DND-41 (cell line): ENCODE measurements at regions not wholly inside any gene's neighbourhood (a gene's known extent, or its start where the extent isn't known, plus 50 kb on each side); places are given as distances from the start of the nearest gene placed in this dataset.

Source experiments
- ATAC-seq: fragments of 200-7000 bp; cut with Tn5 transposase; 3 replicates; pipeline ENCODE4 v1.9.1; 2021; ENCODE audit warnings: low read depth; ENCODE audit not compliant: insufficient read depth
- DNase-seq: peaks from one replicate; pipeline ENCODE4 v3.0.0-alpha.2; 2020
- H2AFZ ChIP-seq: 2 replicates; pipeline ENCODE4 v1.6.0; 2012; ENCODE audit warnings: low read depth, low read length
- H3K27ac ChIP-seq: 2 replicates; pipeline ENCODE4 v1.5.1; 2012; ENCODE audit warnings: low read length, inconsistent platforms
- H3K27me3 ChIP-seq: fragments of 200-600 bp; sonication (generic); 2 replicates; pipeline ENCODE4 v1.6.0; 2012; ENCODE audit warnings: low read length, mild to moderate bottlenecking, inconsistent platforms; ENCODE audit not compliant: insufficient read depth, poor library complexity
- H3K36me3 ChIP-seq: 2 replicates; pipeline ENCODE4 v1.5.1; 2012; ENCODE audit warnings: low read length, inconsistent platforms; ENCODE audit not compliant: insufficient read depth
- H3K4me1 ChIP-seq: 2 replicates; pipeline ENCODE4 v1.5.1; 2012; ENCODE audit warnings: mild to moderate bottlenecking, low read length; ENCODE audit not compliant: insufficient read depth
- H3K4me2 ChIP-seq: 2 replicates; pipeline ENCODE4 v1.6.0; 2012; ENCODE audit warnings: mild to moderate bottlenecking, moderate library complexity, low read length, inconsistent platforms; ENCODE audit not compliant: insufficient read depth
- H3K4me3 ChIP-seq, 2 experiments: fragments of 200-600 bp in 1 of 2; shearing (Covaris generic) in 1 of 2; 2 replicates each; pipeline ENCODE4 v1.5.1; 2012 to 2016; ENCODE audit warnings: inconsistent platforms in 2 of 2, low read length in 2 of 2, mild to moderate bottlenecking in 2 of 2, low read depth in 1 of 2, moderate library complexity in 1 of 2
- H3K79me2 ChIP-seq: 2 replicates; pipeline ENCODE4 v1.6.0; 2012; ENCODE audit warnings: low read length, inconsistent platforms; ENCODE audit not compliant: insufficient read depth
- H3K9ac ChIP-seq: 2 replicates; pipeline ENCODE4 v1.6.0; 2012; ENCODE audit warnings: low read depth, mild to moderate bottlenecking, inconsistent platforms, low read length, moderate library complexity
- H3K9me3 ChIP-seq: 2 replicates; pipeline ENCODE4 v1.5.1; 2012; ENCODE audit warnings: low read length, moderate library complexity, mild to moderate bottlenecking, inconsistent platforms; ENCODE audit not compliant: insufficient read depth, severe bottlenecking
- H4K20me1 ChIP-seq: 2 replicates; pipeline ENCODE4 v1.6.0; 2012; ENCODE audit warnings: low read length; ENCODE audit not compliant: insufficient read depth
- CTCF ChIP-seq: IDR thresholded peaks from 2 replicates; pipeline ENCODE4 v1.5.1; 2012; ENCODE audit warnings: borderline replicate concordance, low read length, moderate library complexity, mild to moderate bottlenecking; ENCODE audit not compliant: poor library complexity, severe bottlenecking; ENCODE audit errors: extremely low read depth
- EZH2 ChIP-seq: IDR thresholded peaks from 3 replicates; pipeline ENCODE4 v1.6.1; 2012; ENCODE audit warnings: borderline replicate concordance, low read depth, mild to moderate bottlenecking, moderate library complexity, low read length, inconsistent platforms; ENCODE audit not compliant: severe bottlenecking

- H3K79me2 ChIP-seq: no peaks in the 10 kb centered on the region
Measured at GRCh38 chr14:38629412-38629811, 373.5 kb upstream of the CLEC14A start.

GRCh38 chr14:38627163-38627562, 371.3 kb upstream of the CLEC14A start:
- H2AFZ ChIP-seq: no peak overlapping the region
- no peak overlapping the region for H3K9ac ChIP-seq
- ATAC-seq (no peak), DNase-seq (no peak)
- H3K4me3 ChIP-seq: no peak overlapping the region
- H3K27me3 ChIP-seq: no peaks in the 10 kb centered on the region
- TF ChIP-seq CTCF: no peak
- no peak for TF ChIP-seq EZH2
- no peaks in the 10 kb centered on the region for H3K36me3 ChIP-seq
- H3K9me3 ChIP-seq: peaks cover 2% of the 10 kb centered on the region
- no peak overlapping the region for H3K27ac ChIP-seq
- no peaks in the 10 kb centered on the region for H4K20me1 ChIP-seq
- H3K79me2 ChIP-seq: no peaks in the 10 kb centered on the region
- H3K4me1 ChIP-seq: no peaks in the 10 kb centered on the region
- H3K4me2 ChIP-seq: no peak overlapping the region

More at GRCh38 chr14:38629412-38629811, 373.5 kb upstream of the CLEC14A start:
- H3K27me3 ChIP-seq: no peaks in the 10 kb centered on the region
- H3K9ac ChIP-seq: no peak overlapping the region
- no peaks in the 10 kb centered on the region for H4K20me1 ChIP-seq
- H3K4me3 ChIP-seq: no peak overlapping the region
- DNase-seq (no peak), ATAC-seq (no peak)
- H3K9me3 ChIP-seq: peaks cover 2% of the 10 kb centered on the region
- H2AFZ ChIP-seq: no peak overlapping the region
- no peak overlapping the region for H3K4me2 ChIP-seq
- TF ChIP-seq CTCF (no peak), EZH2 (no peak)
- no peaks in the 10 kb centered on the region for H3K4me1 ChIP-seq
- no peak overlapping the region for H3K27ac ChIP-seq
- H3K36me3 ChIP-seq: no peaks in the 10 kb centered on the region

GRCh38 chr14:38623661-38624060, 367.8 kb upstream of the CLEC14A start:
- Histone ChIP-seq H4K20me1 (no peaks in the 10 kb centered on the region), H3K27me3 (no peaks in the 10 kb centered on the region), H2AFZ (no peak overlapping the region), H3K4me3 (no peak overlapping the region), H3K9ac (no peak overlapping the region), H3K27ac (no peak overlapping the region), H3K4me2 (no peak overlapping the region), H3K4me1 (no peaks in the 10 kb centered on the region), H3K9me3 (no peaks in the 10 kb centered on the region), H3K79me2 (no peaks in the 10 kb centered on the region), H3K36me3 (no peaks in the 10 kb centered on the region)
- ATAC-seq: no peak
- TF ChIP-seq CTCF: no peak
- TF ChIP-seq EZH2: no peak
- DNase-seq: no peak

- no peak overlapping the region for H3K27ac ChIP-seq
- H3K79me2 ChIP-seq: no peaks in the 10 kb centered on the region
- H4K20me1 ChIP-seq: no peaks in the 10 kb centered on the region
- no peak overlapping the region for H3K4me2 ChIP-seq
- H3K4me3 ChIP-seq: no peak overlapping the region
- no peaks in the 10 kb centered on the region for H3K36me3 ChIP-seq
- no peaks in the 10 kb centered on the region for H3K27me3 ChIP-seq
- H2AFZ ChIP-seq: no peak overlapping the region
- H3K9me3 ChIP-seq: no peaks in the 10 kb centered on the region
- H3K4me1 ChIP-seq: no peaks in the 10 kb centered on the region
- H3K9ac ChIP-seq: no peak overlapping the region
- no peak for DNase-seq
- TF ChIP-seq EZH2: no peak
- peak; percentile 42 for TF ChIP-seq CTCF
- ATAC-seq: peak; percentile 53; the same call in 1 of the 3 replicates
Measured at GRCh38 chr14:38618514-38618913, 362.6 kb upstream of the CLEC14A start.
